Liver (tissue), 8 donors: ENCODE measurements at regions not wholly inside any gene's neighbourhood (a gene's known extent, or its start where the extent isn't known, plus 50 kb on each side); places are given as distances from the start of the nearest gene placed in this dataset.

Source experiments
- DNase-seq: peaks from one replicate; pipeline ENCODE4 v3.0.0-alpha.2; 2017; ENCODE audit warnings: low spot score
- H3K27ac ChIP-seq, 2 donors: one replicate each; pipeline ENCODE4 v1.7.0; 2013; ENCODE audit warnings: inconsistent platforms in 2 of 2, low read length in 2 of 2, control low read depth in 1 of 2, low read depth in 1 of 2, mild to moderate bottlenecking in 1 of 2
- H3K27me3 ChIP-seq, 4 donors: one replicate each; pipeline versions ENCODE4 v1.6.1 to v1.7.0; 2013; ENCODE audit warnings: low read length in 3 of 4, inconsistent platforms in 1 of 4, mild to moderate bottlenecking in 1 of 4, moderate library complexity in 1 of 4; ENCODE audit not compliant: control insufficient read depth in 4 of 4, insufficient read depth in 4 of 4
- H3K36me3 ChIP-seq, 4 donors: one replicate each; pipeline versions ENCODE4 v1.6.1 to v1.7.0; 2013; ENCODE audit warnings: low read length in 3 of 4, mild to moderate bottlenecking in 3 of 4, low read depth in 1 of 4, moderate library complexity in 1 of 4; ENCODE audit not compliant: control insufficient read depth in 4 of 4, insufficient read depth in 3 of 4
- H3K4me1 ChIP-seq, 4 donors: one replicate each; pipeline versions ENCODE4 v1.6.1 to v1.7.0; 2013; ENCODE audit warnings: low read length in 3 of 4, mild to moderate bottlenecking in 3 of 4, moderate library complexity in 1 of 4; ENCODE audit not compliant: control insufficient read depth in 4 of 4, insufficient read depth in 4 of 4
- H3K4me3 ChIP-seq, 3 donors: one replicate each; pipeline versions ENCODE4 v1.6.1 to v1.7.0; 2013; ENCODE audit warnings: low read length in 3 of 3, control low read depth in 1 of 3, low read depth in 1 of 3, mild to moderate bottlenecking in 1 of 3
- H3K9ac ChIP-seq, 2 donors: one replicate each; pipeline ENCODE4 v1.7.0; 2013; ENCODE audit warnings: low read length in 2 of 2, mild to moderate bottlenecking in 2 of 2, moderate library complexity in 2 of 2, control low read depth in 1 of 2, low read depth in 1 of 2
- H3K9me3 ChIP-seq, 4 donors: one replicate each; pipeline versions ENCODE4 v1.6.1 to v1.7.0; 2013; ENCODE audit warnings: low read length in 3 of 4; ENCODE audit not compliant: control insufficient read depth in 4 of 4
- EGR1 ChIP-seq, 2 donors: IDR thresholded peaks; 2 replicates each; pipeline ENCODE4 v1.6.1; 2016 to 2018; ENCODE audit warnings: antibody characterized with exemption in 2 of 2, low read depth in 2 of 2
- FOXA1 ChIP-seq: IDR thresholded peaks from 2 replicates; pipeline ENCODE4 v1.6.1; 2016; ENCODE audit warnings: antibody characterized with exemption
- FOXA2 ChIP-seq: IDR thresholded peaks from 2 replicates; pipeline ENCODE4 v1.6.1; 2016; ENCODE audit warnings: antibody characterized with exemption
- HNF4A ChIP-seq, 2 donors: conservative IDR thresholded peaks; 2 replicates each; pipeline ENCODE4 v1.6.1; 2016; ENCODE audit warnings: antibody characterized with exemption in 2 of 2, mild to moderate bottlenecking in 2 of 2
- HNF4G ChIP-seq: IDR thresholded peaks from 2 replicates; pipeline ENCODE4 v1.6.1; 2016; ENCODE audit warnings: antibody characterized with exemption
- JUND ChIP-seq, 2 donors: IDR thresholded peaks; 2 replicates each; pipeline ENCODE4 v1.6.1; 2016; ENCODE audit warnings: antibody characterized with exemption in 2 of 2
- NR2F2 ChIP-seq: IDR thresholded peaks from 2 replicates; pipeline ENCODE4 v1.6.1; 2016; ENCODE audit warnings: antibody characterized with exemption
- RAD21 ChIP-seq, 2 donors: IDR thresholded peaks; 2 replicates each; pipeline ENCODE4 v1.6.1; 2016; ENCODE audit warnings: antibody characterized with exemption in 2 of 2, mild to moderate bottlenecking in 2 of 2
- RXRA ChIP-seq, 2 donors: IDR thresholded peaks; 2 replicates each; pipeline ENCODE4 v1.6.1; 2017 to 2018; ENCODE audit warnings: antibody characterized with exemption in 2 of 2, mild to moderate bottlenecking in 1 of 2
- SP1 ChIP-seq: IDR thresholded peaks from 2 replicates; pipeline ENCODE4 v1.6.1; 2018; ENCODE audit warnings: antibody characterized with exemption, mild to moderate bottlenecking
- TAF1 ChIP-seq: conservative IDR thresholded peaks from 2 replicates; pipeline ENCODE4 v1.6.1; 2016; ENCODE audit warnings: antibody characterized with exemption, mild to moderate bottlenecking
- YY1 ChIP-seq: IDR thresholded peaks from 2 replicates; pipeline ENCODE4 v1.6.1; 2016; ENCODE audit warnings: antibody characterized with exemption, mild to moderate bottlenecking
- WGBS: extraction: QIAGEN DNeasy Blood & Tissue Kit; methylation state at CpG from one replicate; pipeline ENCODE4 v1.1.7; 2013; 5-methylcytosine and 5-hydroxymethylcytosine counted together
- TF ChIP-seq, protein P1 (sequence below): IDR thresholded peaks from 2 replicates; pipeline ENCODE4 v1.6.1; 2016; ENCODE audit warnings: antibody characterized with exemption
- TF ChIP-seq, protein P2 (sequence below): IDR thresholded peaks from 2 replicates; pipeline ENCODE4 v1.6.1; 2016; ENCODE audit warnings: antibody characterized with exemption
- TF ChIP-seq, protein P3 (sequence below): IDR thresholded peaks from 2 replicates; pipeline ENCODE4 v1.6.1; 2016; ENCODE audit warnings: antibody characterized with exemption
- TF ChIP-seq, protein P4 (sequence below): fragments of 150-350 bp; IDR thresholded peaks from 2 replicates; pipeline ENCODE4 v1.5.1; 2017; ENCODE audit warnings: improper control_type of control experiment, low read depth, low read length; ENCODE audit not compliant: missing input control
- donor health status: healthy.
- donor health status: healthy.
- donor health status: healthy.
- donor health status: healthy.
- donor health status: healthy.

DNA sequence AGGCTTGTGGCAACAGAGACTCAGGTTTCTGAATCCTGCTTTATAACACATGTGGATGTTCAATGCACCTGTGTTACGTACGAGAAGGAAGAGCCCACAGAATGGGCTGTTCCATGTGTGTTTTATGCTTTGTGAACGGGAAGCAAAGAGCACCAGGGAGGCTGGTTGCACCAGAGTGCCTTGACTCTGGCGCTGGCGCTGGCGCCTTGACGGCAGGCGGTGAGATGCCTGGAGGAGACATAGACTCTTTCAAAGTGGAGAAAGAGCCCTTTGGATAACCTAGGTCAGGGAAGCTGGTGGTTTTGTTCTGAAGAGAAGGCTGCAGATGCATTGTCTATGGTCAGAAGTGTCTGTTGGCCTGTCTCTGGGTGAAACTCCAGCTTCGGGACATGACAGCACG is 80.2 kb upstream of the APCDD1 start:
- no peak overlapping the region for H3K4me3 ChIP-seq
- no peaks in the 10 kb centered on the region for H3K36me3 ChIP-seq
- H3K4me1 ChIP-seq = no peaks in the 10 kb centered on the region
- peaks cover 0 to 6% (median 0%) of the 10 kb centered on the region in 4 donors for H3K27me3 ChIP-seq
- H3K27ac ChIP-seq = no peak overlapping the region
- H3K9ac ChIP-seq = no peak overlapping the region
- 84% methylated on average over 10 of the region's 10 CpGs for WGBS
- H3K9me3 ChIP-seq = no peaks in the 10 kb centered on the region
- no peak for DNase-seq
- TF ChIP-seq, protein P1, sequence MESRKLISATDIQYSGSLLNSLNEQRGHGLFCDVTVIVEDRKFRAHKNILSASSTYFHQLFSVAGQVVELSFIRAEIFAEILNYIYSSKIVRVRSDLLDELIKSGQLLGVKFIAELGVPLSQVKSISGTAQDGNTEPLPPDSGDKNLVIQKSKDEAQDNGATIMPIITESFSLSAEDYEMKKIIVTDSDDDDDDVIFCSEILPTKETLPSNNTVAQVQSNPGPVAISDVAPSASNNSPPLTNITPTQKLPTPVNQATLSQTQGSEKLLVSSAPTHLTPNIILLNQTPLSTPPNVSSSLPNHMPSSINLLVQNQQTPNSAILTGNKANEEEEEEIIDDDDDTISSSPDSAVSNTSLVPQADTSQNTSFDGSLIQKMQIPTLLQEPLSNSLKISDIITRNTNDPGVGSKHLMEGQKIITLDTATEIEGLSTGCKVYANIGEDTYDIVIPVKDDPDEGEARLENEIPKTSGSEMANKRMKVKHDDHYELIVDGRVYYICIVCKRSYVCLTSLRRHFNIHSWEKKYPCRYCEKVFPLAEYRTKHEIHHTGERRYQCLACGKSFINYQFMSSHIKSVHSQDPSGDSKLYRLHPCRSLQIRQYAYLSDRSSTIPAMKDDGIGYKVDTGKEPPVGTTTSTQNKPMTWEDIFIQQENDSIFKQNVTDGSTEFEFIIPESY = no peak
- TF ChIP-seq, protein P2, sequence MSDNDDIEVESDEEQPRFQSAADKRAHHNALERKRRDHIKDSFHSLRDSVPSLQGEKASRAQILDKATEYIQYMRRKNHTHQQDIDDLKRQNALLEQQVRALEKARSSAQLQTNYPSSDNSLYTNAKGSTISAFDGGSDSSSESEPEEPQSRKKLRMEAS = no peak
- TF ChIP-seq RXRA (IDR thresholded peaks at IDR 0.05) = no peak
- TF ChIP-seq RAD21 (IDR thresholded peaks at IDR 0.05) = no peak
- TF ChIP-seq, protein P3, sequence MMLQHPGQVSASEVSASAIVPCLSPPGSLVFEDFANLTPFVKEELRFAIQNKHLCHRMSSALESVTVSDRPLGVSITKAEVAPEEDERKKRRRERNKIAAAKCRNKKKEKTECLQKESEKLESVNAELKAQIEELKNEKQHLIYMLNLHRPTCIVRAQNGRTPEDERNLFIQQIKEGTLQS = no peak
- TF ChIP-seq SP1 = no peak
- TF ChIP-seq NR2F2 = no peak
- no peak for TF ChIP-seq HNF4A (conservative IDR thresholded peaks at IDR 0.05)

DNA sequence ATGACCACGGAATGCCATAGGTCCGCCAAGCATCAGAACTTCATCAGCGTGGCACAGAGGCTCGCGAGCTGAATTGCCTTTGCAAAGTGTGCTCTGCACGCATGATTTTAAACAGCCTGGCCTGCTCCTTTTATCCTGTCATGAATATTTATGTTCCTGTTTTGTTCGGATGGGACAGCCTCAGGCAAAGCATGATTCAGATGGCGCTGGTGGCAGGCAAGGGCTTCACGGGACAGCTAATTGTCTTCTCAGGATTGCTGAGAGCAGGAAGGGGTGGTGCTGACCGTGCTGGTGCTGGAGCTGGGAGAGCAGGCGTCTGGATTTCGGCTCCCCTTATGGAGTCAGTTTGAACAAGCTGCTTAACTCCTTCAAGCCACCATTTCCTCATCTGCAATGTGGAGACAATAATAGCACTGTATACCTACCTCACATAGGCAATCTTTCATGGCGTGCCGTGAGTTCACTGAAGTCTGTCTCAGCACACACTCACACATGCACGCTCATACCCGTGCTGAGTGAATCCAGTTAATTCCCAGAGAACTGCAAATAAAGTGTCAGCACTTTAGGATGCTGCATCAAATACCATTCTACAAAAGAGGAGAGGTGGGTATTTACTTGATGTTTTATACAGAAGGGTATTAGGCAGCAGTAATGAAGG is 79.7 kb upstream of the APCDD1 start:
- DNase-seq = no peak
- H3K36me3 ChIP-seq = no peaks in the 10 kb centered on the region
- no peak overlapping the region for H3K9ac ChIP-seq
- no peak overlapping the region for H3K27ac ChIP-seq
- WGBS = 81% methylated on average over 16 of the region's 16 CpGs
- H3K4me1 ChIP-seq = no peaks in the 10 kb centered on the region
- peaks cover 0 to 6% (median 0%) of the 10 kb centered on the region in 4 donors for H3K27me3 ChIP-seq
- TF ChIP-seq EGR1 (IDR thresholded peaks at IDR 0.05; ENCODE audit: low read depth in 2 of 2) (no peak), YY1 (no peak), HNF4A (conservative IDR thresholded peaks at IDR 0.05) (no peak), RAD21 (IDR thresholded peaks at IDR 0.05) (no peak), FOXA1 (no peak), RXRA (IDR thresholded peaks at IDR 0.05) (no peak), SP1 (no peak), HNF4G (no peak), TAF1 (no peak), NR2F2 (no peak), FOXA2 (no peak), JUND (IDR thresholded peaks at IDR 0.05) (no peak)
- TF ChIP-seq, protein P1 = no peak
- TF ChIP-seq, protein P4, sequence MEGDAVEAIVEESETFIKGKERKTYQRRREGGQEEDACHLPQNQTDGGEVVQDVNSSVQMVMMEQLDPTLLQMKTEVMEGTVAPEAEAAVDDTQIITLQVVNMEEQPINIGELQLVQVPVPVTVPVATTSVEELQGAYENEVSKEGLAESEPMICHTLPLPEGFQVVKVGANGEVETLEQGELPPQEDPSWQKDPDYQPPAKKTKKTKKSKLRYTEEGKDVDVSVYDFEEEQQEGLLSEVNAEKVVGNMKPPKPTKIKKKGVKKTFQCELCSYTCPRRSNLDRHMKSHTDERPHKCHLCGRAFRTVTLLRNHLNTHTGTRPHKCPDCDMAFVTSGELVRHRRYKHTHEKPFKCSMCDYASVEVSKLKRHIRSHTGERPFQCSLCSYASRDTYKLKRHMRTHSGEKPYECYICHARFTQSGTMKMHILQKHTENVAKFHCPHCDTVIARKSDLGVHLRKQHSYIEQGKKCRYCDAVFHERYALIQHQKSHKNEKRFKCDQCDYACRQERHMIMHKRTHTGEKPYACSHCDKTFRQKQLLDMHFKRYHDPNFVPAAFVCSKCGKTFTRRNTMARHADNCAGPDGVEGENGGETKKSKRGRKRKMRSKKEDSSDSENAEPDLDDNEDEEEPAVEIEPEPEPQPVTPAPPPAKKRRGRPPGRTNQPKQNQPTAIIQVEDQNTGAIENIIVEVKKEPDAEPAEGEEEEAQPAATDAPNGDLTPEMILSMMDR = no peak
- TF ChIP-seq, protein P3 = no peak
- TF ChIP-seq, protein P2 = no peak
- no peak overlapping the region for H3K4me3 ChIP-seq
- no peaks in the 10 kb centered on the region for H3K9me3 ChIP-seq
